ENCODE measurements at regions not wholly inside any gene's neighbourhood (a gene's known extent, or its start where the extent isn't known, plus 50 kb on each side); places are given as distances from the start of the nearest gene placed in this dataset.
"Not testable (repeated sequence)": the region's sequence is repeated elsewhere in the genome, so short reads cannot be mapped to it uniquely, and the experiment has no call there.

DNA sequence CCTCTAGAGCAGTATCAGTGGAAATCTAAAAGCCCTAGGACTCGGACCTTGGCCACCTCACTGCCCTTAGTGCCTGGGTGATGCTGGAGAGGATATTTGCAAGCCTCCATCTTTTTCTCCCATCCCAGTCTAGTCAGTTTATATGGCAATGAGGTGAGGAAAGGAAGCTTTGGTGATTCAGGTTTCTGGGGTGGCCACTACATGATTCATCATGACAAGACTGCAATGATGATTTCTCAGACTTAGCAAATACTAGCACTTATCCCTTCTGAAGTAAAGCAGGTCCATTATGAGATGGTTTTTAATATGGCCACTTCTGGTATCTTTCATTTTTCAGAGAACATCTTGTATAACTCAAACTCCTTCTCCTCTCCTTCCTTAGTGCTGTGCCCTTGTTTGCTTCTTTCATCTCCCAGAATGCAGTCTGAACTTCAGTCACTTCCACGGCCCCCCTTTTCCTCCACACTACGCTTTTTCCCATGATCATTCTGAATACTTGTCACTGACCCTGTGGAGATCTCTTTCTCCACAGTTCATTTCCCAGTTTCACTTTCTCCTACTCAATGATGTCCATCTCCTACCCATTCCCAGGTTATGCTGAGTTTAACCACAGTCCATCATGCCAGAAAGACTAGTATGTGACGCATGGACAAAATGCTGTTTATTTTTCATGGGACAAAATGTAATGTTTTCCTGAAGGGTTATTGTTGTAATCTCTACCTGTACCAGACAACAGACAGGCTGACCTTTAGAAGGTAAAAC is 57.4 kb upstream of the TERB2 start:
- TF ChIP-seq CTCF (IDR thresholded peaks at IDR 0.05; ENCODE audit: low read depth, low read length); EZH2phosphoT487 (IDR thresholded peaks at IDR 0.05; ENCODE audit: low read depth): not testable (repeated sequence)
